Neuron (in vitro differentiated cells): ENCODE measurements at regions not wholly inside any gene's neighbourhood (a gene's known extent, or its start where the extent isn't known, plus 50 kb on each side); places are given as distances from the start of the nearest gene placed in this dataset.

ENCODE experiments used
- H2AFZ ChIP-seq: one replicate; pipeline ENCODE4 v1.6.1; 2013; ENCODE audit warnings: low read depth, mild to moderate bottlenecking, inconsistent platforms, low read length, moderate library complexity
- H3K27me3 ChIP-seq: one replicate; pipeline ENCODE4 v1.6.1; 2013; ENCODE audit warnings: low read length; ENCODE audit not compliant: insufficient read depth
- H3K36me3 ChIP-seq: one replicate; pipeline ENCODE4 v1.6.1; 2013; ENCODE audit warnings: low read length; ENCODE audit not compliant: insufficient read depth
- H3K4me1 ChIP-seq: one replicate; pipeline ENCODE4 v1.6.1; 2013; ENCODE audit warnings: low read length; ENCODE audit not compliant: insufficient read depth
- H3K4me3 ChIP-seq: 2 replicates; pipeline ENCODE4 v1.5.1; 2013; ENCODE audit warnings: mild to moderate bottlenecking, low read length, moderate library complexity
- H3K9me3 ChIP-seq: one replicate; pipeline ENCODE4 v1.6.1; 2013; ENCODE audit warnings: low read length

GRCh38 chr12:65608319-65608916 is 215.9 kb upstream of the HMGA2 start:
- no peak overlapping the region for H2AFZ ChIP-seq
- H3K4me3 ChIP-seq: no peak overlapping the region
- H3K36me3 ChIP-seq: no peaks in the 10 kb centered on the region
- H3K27me3 ChIP-seq: no peaks in the 10 kb centered on the region
- H3K4me1 ChIP-seq: peaks cover 3% of the 10 kb centered on the region
- H3K9me3 ChIP-seq: no peaks in the 10 kb centered on the region

DNA sequence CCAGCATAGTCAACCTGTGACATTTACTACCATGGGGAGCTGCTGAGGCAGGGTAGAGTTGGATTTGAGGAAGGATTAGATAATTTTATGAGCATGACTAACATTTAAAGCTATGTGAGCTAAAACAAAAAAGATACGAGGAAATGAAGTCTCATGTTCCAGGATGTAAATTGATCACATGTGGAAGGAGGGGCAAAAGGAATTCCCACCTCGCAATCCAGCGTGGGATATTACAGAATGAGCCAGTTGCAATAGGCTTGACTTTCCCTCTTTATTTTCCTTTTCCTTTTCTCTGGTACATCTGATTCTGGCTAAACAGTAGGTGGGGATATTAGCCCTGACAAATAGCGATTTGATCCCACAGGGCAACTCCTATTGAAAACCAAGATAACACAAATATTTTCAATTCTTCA is 214.9 kb upstream of the HMGA2 start:
- H3K4me3 ChIP-seq: no peak overlapping the region

DNA sequence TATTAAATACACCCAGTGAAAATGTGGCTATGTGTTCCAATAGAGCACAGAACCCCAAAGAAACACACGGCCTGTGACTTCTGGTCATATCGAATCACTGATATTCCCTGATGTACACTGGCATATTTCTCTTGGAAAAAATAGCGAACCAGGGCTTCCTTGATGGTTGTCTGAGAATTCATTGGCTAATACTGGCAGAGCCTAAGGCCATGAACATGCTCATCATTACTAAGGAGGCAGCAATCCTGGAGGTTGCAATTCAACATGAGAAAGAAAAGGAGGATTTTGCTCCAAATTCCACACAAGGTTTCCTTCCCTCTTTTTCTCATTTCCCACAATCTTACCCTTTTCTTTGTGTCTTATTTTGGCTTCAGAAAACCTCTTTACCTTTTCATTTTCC is 212.9 kb upstream of the HMGA2 start:
- no peaks in the 10 kb centered on the region for H3K27me3 ChIP-seq
- H2AFZ ChIP-seq: no peak overlapping the region
- H3K9me3 ChIP-seq: no peaks in the 10 kb centered on the region
- H3K36me3 ChIP-seq: no peaks in the 10 kb centered on the region
- H3K4me3 ChIP-seq: no peak overlapping the region
- no peaks in the 10 kb centered on the region for H3K4me1 ChIP-seq

More for the DNA sequence above, 214.9 kb upstream of the HMGA2 start:
- Histone ChIP-seq H2AFZ (no peak overlapping the region), H3K36me3 (no peaks in the 10 kb centered on the region), H3K27me3 (no peaks in the 10 kb centered on the region), H3K9me3 (no peaks in the 10 kb centered on the region), H3K4me1 (peaks cover 3% of the 10 kb centered on the region)

DNA sequence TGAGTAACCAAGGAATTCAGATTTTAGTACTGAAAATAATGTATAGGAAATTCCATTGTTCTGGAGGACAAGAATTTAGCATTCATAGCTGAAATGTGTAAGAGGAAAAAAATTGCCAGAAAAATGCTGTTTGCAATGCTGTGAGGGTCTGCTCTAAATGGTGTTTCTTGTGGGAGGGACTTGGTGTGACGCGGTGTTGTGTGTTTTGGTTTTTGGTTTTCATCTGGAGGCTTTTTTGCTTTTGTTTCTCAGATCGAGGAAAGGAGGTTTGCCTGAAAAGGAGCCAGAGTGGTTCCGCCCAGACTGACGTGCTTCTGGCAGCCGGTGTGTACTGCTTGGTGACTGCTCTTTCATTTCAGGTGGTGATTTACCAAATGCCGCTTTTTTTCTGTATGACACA is 211.8 kb upstream of the HMGA2 start:
- Histone ChIP-seq H3K27me3 (no peaks in the 10 kb centered on the region), H3K9me3 (no peaks in the 10 kb centered on the region), H3K36me3 (no peaks in the 10 kb centered on the region), H2AFZ (no peak overlapping the region), H3K4me1 (no peaks in the 10 kb centered on the region), H3K4me3 (no peak overlapping the region)

DNA sequence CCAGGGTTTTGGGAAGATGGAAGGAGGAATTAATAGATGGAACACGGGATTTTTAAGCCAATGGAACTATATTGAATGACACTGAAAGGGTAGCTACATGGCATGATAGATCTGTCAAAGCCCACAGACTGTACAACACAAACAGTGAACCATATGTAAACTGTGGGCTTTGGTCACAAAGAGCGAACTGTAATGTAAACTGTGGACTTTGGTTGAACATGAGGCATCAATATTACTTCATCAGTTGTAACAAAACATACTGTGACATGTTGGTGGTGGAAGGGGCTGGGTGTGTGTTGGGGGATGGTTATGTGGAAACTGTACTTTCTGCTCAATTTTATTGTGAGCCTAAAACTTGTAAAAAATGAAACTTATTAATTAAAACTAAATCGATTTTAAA is 210.6 kb upstream of the HMGA2 start:
- H3K36me3 ChIP-seq: no peaks in the 10 kb centered on the region
- H3K4me3 ChIP-seq: no peak overlapping the region
- no peaks in the 10 kb centered on the region for H3K9me3 ChIP-seq
- H2AFZ ChIP-seq: no peak overlapping the region
- no peaks in the 10 kb centered on the region for H3K27me3 ChIP-seq
- H3K4me1 ChIP-seq: no peaks in the 10 kb centered on the region

- H3K4me1 ChIP-seq: no peaks in the 10 kb centered on the region
- H2AFZ ChIP-seq: no peak overlapping the region
Observed at GRCh38 chr12:65614259-65614889, 209.9 kb upstream of the HMGA2 start.

DNA sequence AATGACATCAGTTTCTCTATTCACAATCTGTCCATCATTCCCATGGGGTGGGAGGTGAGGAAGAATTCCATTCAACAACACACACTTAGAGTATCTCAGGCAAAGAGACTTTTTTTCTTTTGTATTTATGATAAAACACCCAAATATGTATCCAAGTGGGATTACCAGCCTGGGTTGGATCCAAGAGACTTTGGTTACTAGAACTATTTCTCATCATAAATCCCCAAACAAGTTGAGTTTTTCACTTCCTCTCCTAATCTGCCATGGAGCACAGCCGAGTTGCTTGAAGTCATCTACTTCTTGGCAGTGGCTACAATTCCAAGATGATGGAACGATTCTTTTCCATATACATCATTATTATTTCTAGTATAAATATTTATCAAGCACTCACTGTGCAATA is 209.2 kb upstream of the HMGA2 start:
- Histone ChIP-seq H3K4me3 (no peak overlapping the region), H3K9me3 (no peaks in the 10 kb centered on the region), H3K27me3 (no peaks in the 10 kb centered on the region), H3K36me3 (no peaks in the 10 kb centered on the region), H2AFZ (no peak overlapping the region), H3K4me1 (no peaks in the 10 kb centered on the region)

More at GRCh38 chr12:65614259-65614889, 209.9 kb upstream of the HMGA2 start:
- Histone ChIP-seq H3K9me3 (no peaks in the 10 kb centered on the region), H3K36me3 (no peaks in the 10 kb centered on the region), H3K4me3 (no peak overlapping the region), H3K27me3 (no peaks in the 10 kb centered on the region)

GRCh38 chr12:65616022-65616421 is 208.3 kb upstream of the HMGA2 start:
- H2AFZ ChIP-seq: no peak overlapping the region
- H3K4me3 ChIP-seq: no peak overlapping the region
- no peaks in the 10 kb centered on the region for H3K36me3 ChIP-seq
- no peaks in the 10 kb centered on the region for H3K9me3 ChIP-seq
- no peaks in the 10 kb centered on the region for H3K4me1 ChIP-seq
- no peaks in the 10 kb centered on the region for H3K27me3 ChIP-seq

GRCh38 chr12:65618588-65618987 is 205.7 kb upstream of the HMGA2 start:
- Histone ChIP-seq H3K27me3 (no peaks in the 10 kb centered on the region), H3K9me3 (no peaks in the 10 kb centered on the region), H2AFZ (no peak overlapping the region), H3K4me1 (no peaks in the 10 kb centered on the region), H3K36me3 (no peaks in the 10 kb centered on the region), H3K4me3 (no peak overlapping the region)

DNA sequence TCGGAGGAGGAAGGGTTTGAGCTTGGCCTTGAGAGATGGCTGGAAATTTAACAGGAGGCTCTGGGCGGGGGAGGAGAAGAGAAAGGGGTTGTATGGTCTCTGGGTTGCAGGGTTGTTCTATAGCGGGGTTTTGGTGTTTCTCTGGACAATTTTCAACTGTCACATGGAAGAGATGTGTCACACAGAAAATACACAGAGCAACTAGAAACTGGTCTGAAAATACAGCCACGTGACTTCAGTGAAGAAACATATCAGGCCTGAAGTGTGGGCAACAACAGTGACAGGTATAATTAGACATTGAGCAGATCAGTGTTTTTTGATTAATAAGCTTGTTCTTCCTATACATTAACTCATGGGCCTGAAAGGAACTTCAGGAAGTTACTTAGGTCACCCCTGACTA is 205.3 kb upstream of the HMGA2 start:
- Histone ChIP-seq H3K27me3 (no peaks in the 10 kb centered on the region), H3K36me3 (no peaks in the 10 kb centered on the region)

DNA sequence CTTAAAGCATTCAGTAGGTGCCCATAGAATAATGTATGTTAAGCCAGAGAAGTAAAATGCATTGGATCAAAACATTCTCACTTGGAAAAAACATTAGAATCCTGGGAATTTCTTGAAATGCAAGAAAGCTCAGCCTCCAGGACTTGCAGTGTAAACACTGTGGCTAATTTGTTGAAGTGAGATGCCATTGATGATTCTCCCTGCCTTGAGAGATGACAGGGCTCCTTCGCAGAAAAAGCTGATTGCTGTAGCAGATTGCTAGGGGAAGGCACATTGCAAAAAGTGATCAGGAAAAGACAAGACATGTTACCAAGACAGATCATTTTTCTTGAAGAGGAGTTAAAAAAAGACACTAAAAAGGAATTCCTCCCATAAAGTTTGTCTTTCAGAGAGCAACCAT is 204.2 kb upstream of the HMGA2 start:
- no peak overlapping the region for H2AFZ ChIP-seq
- no peaks in the 10 kb centered on the region for H3K27me3 ChIP-seq
- no peak overlapping the region for H3K4me3 ChIP-seq
- no peaks in the 10 kb centered on the region for H3K9me3 ChIP-seq
- no peaks in the 10 kb centered on the region for H3K4me1 ChIP-seq
- H3K36me3 ChIP-seq: no peaks in the 10 kb centered on the region

More for the DNA sequence above, 205.3 kb upstream of the HMGA2 start:
- H3K9me3 ChIP-seq: no peaks in the 10 kb centered on the region
- H3K4me1 ChIP-seq: no peaks in the 10 kb centered on the region
- no peak overlapping the region for H2AFZ ChIP-seq
- H3K4me3 ChIP-seq: no peak overlapping the region

DNA sequence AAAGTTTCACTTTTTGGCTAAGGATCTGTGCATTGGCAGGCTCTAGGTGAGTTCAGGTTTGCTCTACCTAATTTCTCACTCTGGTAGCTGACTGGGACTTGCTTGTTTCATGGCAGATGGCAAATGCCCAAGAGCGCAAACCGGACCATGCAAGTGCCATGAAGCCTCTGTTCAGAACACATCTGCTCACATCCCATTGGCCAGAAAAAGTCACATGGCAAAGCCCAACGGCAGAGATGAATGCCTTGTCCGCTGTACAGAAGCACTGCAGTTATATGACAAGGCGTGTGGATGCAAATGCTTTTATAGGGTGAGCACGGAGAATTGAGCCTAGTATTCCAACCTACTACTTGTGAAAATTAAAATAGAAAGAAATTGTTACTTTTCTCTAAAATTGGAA is 202.2 kb upstream of the HMGA2 start:
- no peak overlapping the region for H2AFZ ChIP-seq
- H3K4me1 ChIP-seq: no peaks in the 10 kb centered on the region
- H3K4me3 ChIP-seq: no peak overlapping the region
- H3K36me3 ChIP-seq: no peaks in the 10 kb centered on the region
- H3K9me3 ChIP-seq: no peaks in the 10 kb centered on the region
- no peaks in the 10 kb centered on the region for H3K27me3 ChIP-seq

GRCh38 chr12:65623507-65623906 is 200.8 kb upstream of the HMGA2 start:
- H2AFZ ChIP-seq: no peak overlapping the region
- no peaks in the 10 kb centered on the region for H3K36me3 ChIP-seq
- no peaks in the 10 kb centered on the region for H3K27me3 ChIP-seq
- H3K4me1 ChIP-seq: no peaks in the 10 kb centered on the region
- no peaks in the 10 kb centered on the region for H3K9me3 ChIP-seq
- H3K4me3 ChIP-seq: no peak overlapping the region

- Histone ChIP-seq H3K36me3 (no peaks in the 10 kb centered on the region), H2AFZ (no peak overlapping the region)
Observed at GRCh38 chr12:65624554-65625086, 199.7 kb upstream of the HMGA2 start.

More at GRCh38 chr12:65624554-65625086, 199.7 kb upstream of the HMGA2 start:
- H3K4me1 ChIP-seq: no peaks in the 10 kb centered on the region
- no peak overlapping the region for H3K4me3 ChIP-seq
- H3K9me3 ChIP-seq: no peaks in the 10 kb centered on the region
- H3K27me3 ChIP-seq: no peaks in the 10 kb centered on the region
